K562 (cell line): ENCODE measurements at regions not wholly inside any gene's neighbourhood (a gene's known extent, or its start where the extent isn't known, plus 50 kb on each side); places are given as distances from the start of the nearest gene placed in this dataset.

Experiments
- ATF7 ChIP-seq: fragments of 450-650 bp; IDR thresholded peaks from 2 replicates; pipeline ENCODE4 v1.7.1; 2014; ENCODE audit warnings: mild to moderate bottlenecking, moderate library complexity
- BCL6 ChIP-seq: fragments of 250-450 bp; sonication (Bioruptor Pico); IDR thresholded peaks from 2 replicates; pipeline ENCODE4 v1.4.0; 2020
- CTCF ChIP-seq, 3 experiments: IDR thresholded peaks in 2 of 3; conservative IDR thresholded peaks in 1 of 3; 2 replicates each; pipeline ENCODE4 v1.5.1; 2011 to 2012; ENCODE audit warnings: low read length in 3 of 3, mild to moderate bottlenecking in 3 of 3, control low read depth in 2 of 3, improper control_type of control experiment in 1 of 3, inconsistent platforms in 1 of 3, low read depth in 1 of 3, mixed read lengths in 1 of 3, moderate library complexity in 1 of 3; ENCODE audit not compliant: insufficient read depth in 2 of 3
- EZH2 ChIP-seq: IDR thresholded peaks from 2 replicates; pipeline ENCODE4 v1.6.1; 2012; ENCODE audit warnings: low read depth, mild to moderate bottlenecking, inconsistent platforms, low read length, borderline replicate concordance
- FOSL1 ChIP-seq: fragments of 200-800 bp; sonication (Bioruptor generic); conservative IDR thresholded peaks from 2 replicates; pipeline ENCODE4 v1.6.1; 2016; ENCODE audit warnings: missing genetic modification characterization, missing compliant biosample characterization
- MAFK ChIP-seq: IDR thresholded peaks from 2 replicates; pipeline ENCODE4 v1.6.1; 2011; ENCODE audit warnings: low read length, improper control_type of control experiment
- PTBP1 ChIP-seq: fragments of 200-400 bp; formaldehyde crosslinking; IDR thresholded peaks from 2 replicates; pipeline ENCODE4 v1.6.1; 2017; ENCODE audit warnings: low read depth, low read length
- TCF7 ChIP-seq: sonication (generic); IDR thresholded peaks from 2 replicates; pipeline ENCODE4 v1.6.1; 2016; ENCODE audit warnings: antibody characterized with exemption, borderline replicate concordance

GRCh38 chr5:98102936-98103335, 670.5 kb upstream of the RGMB start:
- TF ChIP-seq CTCF (IDR thresholded peaks at IDR 0.05 in 2 of 3, conservative IDR thresholded peaks at IDR 0.05 in 1 of 3; ENCODE audit: insufficient read depth in 2 of 3, low read depth in 1 of 3, low read length in 3 of 3): no peak
- TF ChIP-seq EZH2: no peak
- TF ChIP-seq MAFK: no peak
- no peak for TF ChIP-seq TCF7
- TF ChIP-seq FOSL1 (tag): no peak
- no peak for TF ChIP-seq PTBP1
- TF ChIP-seq ATF7: no peak
- no peak for TF ChIP-seq BCL6 (CRISPR knock-in tag)
